GM23338 (cell line): ENCODE measurements at regions not wholly inside any gene's neighbourhood (a gene's known extent, or its start where the extent isn't known, plus 50 kb on each side); places are given as distances from the start of the nearest gene placed in this dataset.

Experiments used
- CTCF ChIP-seq, 2 experiments: fragments of 200-600 bp in 1 of 2; sonication (generic) in 1 of 2; conservative IDR thresholded peaks; 2 replicates each; pipeline versions ENCODE4 v1.5.1 to v1.6.1; 2016 to 2017; ENCODE audit warnings: antibody characterized with exemption in 2 of 2, low read depth in 2 of 2, mild to moderate bottlenecking in 2 of 2, moderate library complexity in 1 of 2
- ETS1 ChIP-seq: IDR thresholded peaks from 2 replicates; pipeline ENCODE4 v1.6.1; 2016; ENCODE audit warnings: antibody characterized with exemption
- EZH2 ChIP-seq: fragments of 200-600 bp; sonication (generic); IDR thresholded peaks from one replicate; pipeline ENCODE4 v1.8.0; 2017; ENCODE audit warnings: antibody characterized with exemption, mild to moderate bottlenecking, low read depth; ENCODE audit not compliant: unreplicated experiment
- EZH2phosphoT487 ChIP-seq: fragments of 200-600 bp; sonication (generic); IDR thresholded peaks from one replicate; pipeline ENCODE4 v1.8.1; 2018; ENCODE audit warnings: antibody characterized with exemption; ENCODE audit not compliant: unreplicated experiment
- TF ChIP-seq, protein P1 (sequence below): fragments of 250-450 bp; sonication (Bioruptor Pico); IDR thresholded peaks from 2 replicates; pipeline ENCODE4 v1.5.0; 2020; ENCODE audit warnings: mild to moderate bottlenecking, moderate library complexity

GRCh38 chr9:88646539-88647300 is 111.7 kb downstream of the NXNL2 start:
- TF ChIP-seq CTCF (conservative IDR thresholded peaks at IDR 0.05; ENCODE audit: low read depth in 2 of 2) (no peak), ETS1 (no peak), EZH2phosphoT487 (no peak), EZH2 (no peak)
- TF ChIP-seq, protein P1, sequence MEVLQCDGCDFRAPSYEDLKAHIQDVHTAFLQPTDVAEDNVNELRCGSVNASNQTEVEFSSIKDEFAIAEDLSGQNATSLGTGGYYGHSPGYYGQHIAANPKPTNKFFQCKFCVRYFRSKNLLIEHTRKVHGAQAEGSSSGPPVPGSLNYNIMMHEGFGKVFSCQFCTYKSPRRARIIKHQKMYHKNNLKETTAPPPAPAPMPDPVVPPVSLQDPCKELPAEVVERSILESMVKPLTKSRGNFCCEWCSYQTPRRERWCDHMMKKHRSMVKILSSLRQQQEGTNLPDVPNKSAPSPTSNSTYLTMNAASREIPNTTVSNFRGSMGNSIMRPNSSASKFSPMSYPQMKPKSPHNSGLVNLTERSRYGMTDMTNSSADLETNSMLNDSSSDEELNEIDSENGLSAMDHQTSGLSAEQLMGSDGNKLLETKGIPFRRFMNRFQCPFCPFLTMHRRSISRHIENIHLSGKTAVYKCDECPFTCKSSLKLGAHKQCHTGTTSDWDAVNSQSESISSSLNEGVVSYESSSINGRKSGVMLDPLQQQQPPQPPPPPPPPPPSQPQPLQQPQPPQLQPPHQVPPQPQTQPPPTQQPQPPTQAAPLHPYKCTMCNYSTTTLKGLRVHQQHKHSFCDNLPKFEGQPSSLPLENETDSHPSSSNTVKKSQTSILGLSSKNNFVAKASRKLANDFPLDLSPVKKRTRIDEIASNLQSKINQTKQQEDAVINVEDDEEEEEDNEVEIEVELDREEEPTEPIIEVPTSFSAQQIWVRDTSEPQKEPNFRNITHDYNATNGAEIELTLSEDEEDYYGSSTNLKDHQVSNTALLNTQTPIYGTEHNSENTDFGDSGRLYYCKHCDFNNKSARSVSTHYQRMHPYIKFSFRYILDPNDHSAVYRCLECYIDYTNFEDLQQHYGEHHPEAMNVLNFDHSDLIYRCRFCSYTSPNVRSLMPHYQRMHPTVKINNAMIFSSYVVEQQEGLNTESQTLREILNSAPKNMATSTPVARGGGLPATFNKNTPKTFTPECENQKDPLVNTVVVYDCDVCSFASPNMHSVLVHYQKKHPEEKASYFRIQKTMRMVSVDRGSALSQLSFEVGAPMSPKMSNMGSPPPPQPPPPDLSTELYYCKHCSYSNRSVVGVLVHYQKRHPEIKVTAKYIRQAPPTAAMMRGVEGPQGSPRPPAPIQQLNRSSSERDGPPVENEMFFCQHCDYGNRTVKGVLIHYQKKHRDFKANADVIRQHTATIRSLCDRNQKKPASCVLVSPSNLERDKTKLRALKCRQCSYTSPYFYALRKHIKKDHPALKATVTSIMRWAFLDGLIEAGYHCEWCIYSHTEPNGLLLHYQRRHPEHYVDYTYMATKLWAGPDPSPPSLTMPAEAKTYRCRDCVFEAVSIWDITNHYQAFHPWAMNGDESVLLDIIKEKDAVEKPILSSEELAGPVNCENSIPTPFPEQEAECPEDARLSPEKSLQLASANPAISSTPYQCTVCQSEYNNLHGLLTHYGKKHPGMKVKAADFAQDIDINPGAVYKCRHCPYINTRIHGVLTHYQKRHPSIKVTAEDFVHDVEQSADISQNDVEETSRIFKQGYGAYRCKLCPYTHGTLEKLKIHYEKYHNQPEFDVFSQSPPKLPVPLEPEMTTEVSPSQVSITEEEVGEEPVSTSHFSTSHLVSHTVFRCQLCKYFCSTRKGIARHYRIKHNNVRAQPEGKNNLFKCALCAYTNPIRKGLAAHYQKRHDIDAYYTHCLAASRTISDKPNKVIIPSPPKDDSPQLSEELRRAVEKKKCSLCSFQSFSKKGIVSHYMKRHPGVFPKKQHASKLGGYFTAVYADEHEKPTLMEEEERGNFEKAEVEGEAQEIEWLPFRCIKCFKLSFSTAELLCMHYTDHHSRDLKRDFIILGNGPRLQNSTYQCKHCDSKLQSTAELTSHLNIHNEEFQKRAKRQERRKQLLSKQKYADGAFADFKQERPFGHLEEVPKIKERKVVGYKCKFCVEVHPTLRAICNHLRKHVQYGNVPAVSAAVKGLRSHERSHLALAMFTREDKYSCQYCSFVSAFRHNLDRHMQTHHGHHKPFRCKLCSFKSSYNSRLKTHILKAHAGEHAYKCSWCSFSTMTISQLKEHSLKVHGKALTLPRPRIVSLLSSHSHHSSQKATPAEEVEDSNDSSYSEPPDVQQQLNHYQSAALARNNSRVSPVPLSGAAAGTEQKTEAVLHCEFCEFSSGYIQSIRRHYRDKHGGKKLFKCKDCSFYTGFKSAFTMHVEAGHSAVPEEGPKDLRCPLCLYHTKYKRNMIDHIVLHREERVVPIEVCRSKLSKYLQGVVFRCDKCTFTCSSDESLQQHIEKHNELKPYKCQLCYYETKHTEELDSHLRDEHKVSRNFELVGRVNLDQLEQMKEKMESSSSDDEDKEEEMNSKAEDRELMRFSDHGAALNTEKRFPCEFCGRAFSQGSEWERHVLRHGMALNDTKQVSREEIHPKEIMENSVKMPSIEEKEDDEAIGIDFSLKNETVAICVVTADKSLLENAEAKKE (CRISPR knock-in tag), result no peak
